K562 (cell line): ENCODE measurements at regions not wholly inside any gene's neighbourhood (a gene's known extent, or its start where the extent isn't known, plus 50 kb on each side); places are given as distances from the start of the nearest gene placed in this dataset.
"Not testable (repeated sequence)": the region's sequence is repeated elsewhere in the genome, so short reads cannot be mapped to it uniquely, and the experiment has no call there.

Experiments
- ATAC-seq: fragments of 200-7000 bp; cut with Tn5 transposase; 3 replicates; pipeline ENCODE4 v1.9.1; 2020; ENCODE audit warnings: moderate library complexity
- BruUV-seq: library from RNA; stranded (reverse); fragments of 400-500 nt; replicated peaks from 2 replicates; lab custom pipeline; 2021; lab: Mats Ljungman, UMichigan
- CTCF ChIA-PET: fragments of 300-600 bp; formaldehyde crosslinking; extraction: SDS; loops from one replicate; lab custom pipeline; 2021; ENCODE audit warnings: low intra/inter-chr PET ratio; lab: Yijun Ruan, JAX
- POLR2A ChIA-PET: fragments of 300-600, 350-650 bp; sonication (Branson Sonifier 250); formaldehyde crosslinking; extraction: SDS; loops from one replicate; lab custom pipeline; 2021; ENCODE audit warnings: antibody characterized with exemption, inconsistent platforms; lab: Yijun Ruan, JAX
- DNase-seq, 4 experiments: peaks; one replicate each; pipeline versions ENCODE4 v3.0.0 to v3.0.0-alpha.2; 2011 to 2018; ENCODE audit warnings: low spot score in 3 of 4, mixed read lengths in 3 of 4; ENCODE audit errors: extremely low read depth in 1 of 4
- FAIRE-seq: peaks from 2 replicates; lab custom pipeline; 2011; peaks lifted over from hg19 to GRCh38; lab: Jason Lieb, UNC
- H2AFZ ChIP-seq: 2 replicates; pipeline ENCODE4 v1.6.0; 2011; ENCODE audit warnings: low read depth, low read length, control low read depth, inconsistent platforms
- H3K27ac ChIP-seq: fragments of 200-600 bp; 3 replicates; pipeline ENCODE4 v1.8.0; 2011; ENCODE audit warnings: low read depth, mild to moderate bottlenecking, control low read depth, inconsistent platforms, low read length, moderate library complexity, mixed read lengths; ENCODE audit errors: extremely low read depth
- H3K27me3 ChIP-seq, 2 experiments: fragments of 300-600 bp in 1 of 2; 2 replicates in 1 of 2; 3 replicates in 1 of 2; pipeline versions ENCODE4 v1.6.0 to v1.8.0; 2011; ENCODE audit warnings: inconsistent platforms in 2 of 2, low read length in 2 of 2, mild to moderate bottlenecking in 1 of 2, mixed read lengths in 1 of 2, moderate library complexity in 1 of 2; ENCODE audit not compliant: control insufficient read depth in 2 of 2, insufficient read depth in 2 of 2
- H3K36me3 ChIP-seq: fragments of 300-600 bp; 3 replicates; pipeline ENCODE4 v1.8.0; 2011; ENCODE audit warnings: mild to moderate bottlenecking, low read length, inconsistent platforms; ENCODE audit not compliant: control insufficient read depth, insufficient read depth
- H3K4me1 ChIP-seq, 2 experiments: fragments of 200-600 bp in 1 of 2; replicated peaks in 1 of 2; 2 replicates in 1 of 2; 3 replicates in 1 of 2; pipeline versions ENCODE4 v1.5.1 to v1.8.0; 2011; ENCODE audit warnings: inconsistent platforms in 2 of 2, low read length in 2 of 2, mild to moderate bottlenecking in 1 of 2, mixed read lengths in 1 of 2, moderate library complexity in 1 of 2; ENCODE audit not compliant: control insufficient read depth in 2 of 2, insufficient read depth in 2 of 2
- H3K4me2 ChIP-seq: 2 replicates; pipeline ENCODE4 v1.6.1; 2011; ENCODE audit warnings: low read length, control low read depth, inconsistent platforms, mixed read lengths; ENCODE audit not compliant: insufficient read depth
- H3K4me3 ChIP-seq: fragments of 200-600 bp; sonication (generic), shearing (Covaris generic); 2 replicates; pipeline ENCODE4 v1.5.1; 2016; ENCODE audit warnings: control low read depth, inconsistent platforms
- H3K79me2 ChIP-seq: fragments of 200-600 bp; 3 replicates; pipeline ENCODE4 v1.8.0; 2011; ENCODE audit warnings: low read length, inconsistent platforms; ENCODE audit not compliant: control insufficient read depth, insufficient read depth
- H3K9ac ChIP-seq, 2 experiments: 2 replicates each; pipeline versions ENCODE4 v1.6.0 to v1.6.1; 2011; ENCODE audit warnings: low read depth in 2 of 2, low read length in 2 of 2, control low read depth in 1 of 2, inconsistent platforms in 1 of 2, mild to moderate bottlenecking in 1 of 2, mixed read lengths in 1 of 2; ENCODE audit not compliant: insufficient read depth in 1 of 2
- H3K9me1 ChIP-seq: one replicate; pipeline ENCODE4 v1.6.0; 2011; ENCODE audit warnings: inconsistent platforms, mild to moderate bottlenecking, low read length, moderate library complexity; ENCODE audit not compliant: control insufficient read depth, insufficient read depth
- H3K9me3 ChIP-seq: replicated peaks from 2 replicates; pipeline ENCODE4 v1.5.1; 2011; ENCODE audit warnings: low read depth, low read length, inconsistent platforms; ENCODE audit not compliant: control insufficient read depth, insufficient read depth
- H4K20me1 ChIP-seq: replicated peaks from 2 replicates; pipeline ENCODE4 v1.6.1; 2011; ENCODE audit warnings: low read length, inconsistent platforms, mixed read lengths; ENCODE audit not compliant: control insufficient read depth, insufficient read depth
- WGBS: fragments of 100-300 bp; shearing (Covaris generic); methylation state at CpG from one replicate; pipeline ENCODE4 v1.1.6; 2016; ENCODE audit warnings: low coverage, mixed read lengths; ENCODE audit not compliant: insufficient coverage; ENCODE audit errors: missing lambda C conversion rate; 5-methylcytosine and 5-hydroxymethylcytosine counted together
- in situ Hi-C: fragments of 300-500 bp; cut with MboI; formaldehyde crosslinking; loops from 4 replicates; pipeline ENCODE4 v1.15.0; 2018; ENCODE audit warnings: inconsistent platforms, mixed read lengths
- intact Hi-C: fragments of 100-400 bp; cut with micrococcal nuclease; formaldehyde crosslinking; loops from 2 replicates; pipeline ENCODE4 v1.14.2; 2022

DNA sequence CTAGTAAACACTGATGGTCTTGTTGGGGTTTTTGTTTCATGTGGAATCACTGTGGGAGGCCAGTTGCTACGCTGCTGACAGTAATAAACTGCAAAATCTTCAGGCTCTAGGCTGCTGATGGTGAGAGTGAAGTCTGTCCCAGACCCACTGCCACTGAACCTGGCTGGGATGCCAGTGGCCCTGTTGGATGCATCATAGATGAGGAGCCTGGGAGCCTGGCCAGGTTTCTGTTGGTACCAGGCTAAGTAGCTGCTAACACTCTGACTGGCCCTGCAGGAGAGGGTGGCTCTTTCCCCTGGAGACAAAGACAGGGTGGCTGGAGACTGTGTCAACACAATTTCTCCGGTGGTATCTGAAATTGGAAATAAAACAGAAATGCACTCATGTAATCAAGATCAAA is 335.6 kb downstream of the RPIA start:
- intact Hi-C loops, H3K4me2 ChIP-seq, H4K20me1 ChIP-seq, H3K9me3 ChIP-seq, CTCF ChIA-PET, H2AFZ ChIP-seq, DNase-seq, H3K9ac ChIP-seq, H3K27me3 ChIP-seq, H3K27ac ChIP-seq, BruUV-seq, H3K79me2 ChIP-seq, H3K4me3 ChIP-seq, FAIRE-seq, H3K4me1 ChIP-seq, H3K9me1 ChIP-seq, H3K36me3 ChIP-seq, ATAC-seq, POLR2A ChIA-PET: not testable (repeated sequence)
- 0% methylated on average over 2 of the region's 2 CpGs for WGBS
- in situ Hi-C loops, result loop anchor here (25.0 kb wide), 1 partner anchor 1135 kb away; no protein-coding TSS in a partner anchor

DNA sequence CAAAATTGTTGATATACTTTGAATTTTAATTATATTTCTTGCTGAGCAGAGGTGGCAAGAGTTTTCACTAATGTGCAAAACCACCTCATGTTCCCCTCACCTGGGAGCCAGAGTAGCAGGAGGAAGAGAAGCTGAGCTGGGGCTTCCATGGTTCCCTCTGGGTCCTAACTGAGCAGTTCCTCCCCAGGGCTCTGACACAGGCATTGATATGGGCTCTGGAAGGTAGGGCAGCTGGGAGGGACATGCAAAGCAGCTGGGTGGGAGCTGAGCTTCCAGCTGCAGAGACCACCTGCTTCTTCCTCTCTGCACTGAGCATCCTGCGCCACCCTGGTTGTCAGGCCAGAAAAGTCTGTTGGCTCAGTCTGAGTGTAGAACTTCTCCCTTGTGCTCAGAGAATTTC is 336.1 kb downstream of the RPIA start:
- intact Hi-C loops, H3K9me1 ChIP-seq, DNase-seq, H3K36me3 ChIP-seq, BruUV-seq, ATAC-seq, H3K4me3 ChIP-seq, H3K79me2 ChIP-seq, H3K4me1 ChIP-seq, POLR2A ChIA-PET, H3K27ac ChIP-seq, FAIRE-seq, H4K20me1 ChIP-seq, H3K27me3 ChIP-seq, CTCF ChIA-PET, H3K9me3 ChIP-seq, H2AFZ ChIP-seq, H3K9ac ChIP-seq, H3K4me2 ChIP-seq: not testable (repeated sequence)
- in situ Hi-C loops, result loop anchor here (25.0 kb wide), 1 partner anchor 1135 kb away; no protein-coding TSS in a partner anchor
- 0% methylated on average over 1 of the region's 1 CpG for WGBS
